GM18870 (cell line): ENCODE measurements at regions not wholly inside any gene's neighbourhood (a gene's known extent, or its start where the extent isn't known, plus 50 kb on each side); places are given as distances from the start of the nearest gene placed in this dataset.
A peak's percentile ranks its signal among the peaks of the same experiment; 100 is the strongest.

Source experiments
- ATAC-seq: cut with Tn5 transposase; IDR thresholded peaks from one replicate; pipeline ENCODE4 v1.9.1; 2021; ENCODE audit warnings: moderate library complexity; ENCODE audit not compliant: unreplicated experiment

DNA sequence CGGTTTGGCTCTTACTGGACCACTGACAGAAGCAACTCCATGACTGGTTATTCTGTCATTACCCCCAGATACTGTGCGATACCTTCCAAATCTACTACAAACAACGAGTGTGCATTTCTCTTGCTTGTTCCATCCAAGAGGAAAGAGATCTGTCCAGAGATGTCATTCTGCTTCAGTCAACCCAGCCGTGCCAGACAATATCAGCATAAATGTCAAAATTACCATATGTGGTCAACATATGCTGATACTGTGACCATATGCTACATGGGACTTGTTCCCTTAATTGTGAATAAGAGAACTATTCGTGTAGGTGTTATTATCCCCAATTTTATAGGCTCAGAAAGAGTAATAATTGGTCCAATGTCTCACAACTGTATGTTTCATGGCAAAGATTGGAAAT is 143.2 kb upstream of the PRSS1 start:
- no peak for ATAC-seq

DNA sequence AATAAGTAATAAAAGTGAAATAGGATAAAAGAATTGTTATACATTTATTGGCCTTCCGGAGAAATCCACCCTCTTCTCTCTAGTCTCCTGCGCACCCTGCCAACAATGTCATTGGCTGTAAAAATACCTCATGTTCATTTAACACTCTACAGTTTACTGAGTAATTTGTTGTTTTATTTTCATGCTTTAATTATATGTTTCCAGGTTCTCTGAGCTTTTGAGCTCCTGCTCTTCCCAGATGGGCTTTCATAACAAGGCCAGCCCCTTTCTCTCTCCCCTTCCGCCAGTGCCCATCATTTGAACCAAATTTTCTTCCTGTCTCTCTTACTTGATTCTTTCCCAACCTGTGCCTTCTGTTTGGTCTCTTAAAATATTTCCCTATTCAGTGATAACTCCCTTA is 144.6 kb upstream of the PRSS1 start:
- ATAC-seq = no peak

DNA sequence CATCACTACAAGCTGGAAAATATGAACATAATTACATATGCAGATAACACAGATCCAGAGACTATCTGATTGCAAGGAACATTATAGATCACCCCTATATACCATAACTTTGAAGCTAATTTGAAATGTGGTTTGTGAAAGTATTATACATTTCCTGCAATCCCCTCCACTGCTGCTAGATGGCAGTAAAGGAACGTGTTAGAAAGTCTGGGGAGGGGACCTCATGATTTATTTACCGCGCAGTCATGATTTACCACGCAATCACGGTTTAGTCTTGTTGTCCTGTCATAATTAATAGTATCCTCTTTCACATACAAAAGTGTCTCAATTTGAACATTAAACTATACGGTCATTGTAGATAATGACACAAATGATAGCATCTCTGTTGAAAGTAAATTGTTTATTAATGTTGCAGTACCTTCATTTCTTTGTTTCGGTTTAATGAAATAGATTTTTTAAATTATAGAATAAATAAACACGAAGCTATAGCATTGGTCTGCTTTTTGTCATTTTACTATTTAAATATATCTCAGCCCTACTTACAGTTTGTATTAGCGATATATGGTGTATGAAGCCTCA is 145.3 kb upstream of the PRSS1 start:
- ATAC-seq = no peak

DNA sequence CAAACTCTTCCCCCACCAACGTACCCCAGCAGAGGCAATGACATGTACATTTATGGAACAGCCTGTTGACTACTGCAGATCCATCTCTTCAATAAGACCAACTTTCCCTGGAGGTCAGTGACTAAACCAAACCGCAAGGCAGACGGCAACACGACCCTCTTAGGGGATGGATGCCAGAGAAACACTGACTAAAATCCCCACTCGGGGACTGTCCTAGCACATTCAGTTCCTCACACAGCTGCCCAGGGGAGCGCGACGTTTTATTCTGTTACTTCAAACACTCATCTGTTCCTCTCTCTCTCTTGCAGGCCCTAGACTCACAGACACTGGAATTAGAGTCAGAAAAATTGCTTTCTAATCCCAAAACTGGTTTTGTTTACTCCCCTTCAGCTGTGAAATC is 146.5 kb upstream of the PRSS1 start:
- ATAC-seq = no peak

DNA sequence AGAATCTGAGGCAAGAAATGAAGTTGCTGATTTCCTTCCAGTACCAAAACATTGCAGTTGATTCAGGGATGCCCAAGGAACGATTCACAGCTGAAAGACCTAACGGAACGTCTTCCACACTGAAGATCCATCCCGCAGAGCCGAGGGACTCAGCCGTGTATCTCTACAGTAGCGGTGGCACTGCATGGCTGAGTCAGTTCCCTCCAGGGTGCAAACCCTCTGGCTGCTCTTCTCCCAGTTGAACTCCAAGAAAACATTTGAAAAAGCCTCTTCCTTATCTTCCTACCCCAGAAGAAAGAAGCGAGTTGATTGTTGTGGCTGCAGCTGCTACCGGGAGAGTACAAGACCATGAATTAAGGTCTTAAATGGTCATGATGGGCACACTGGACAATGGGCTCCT is 147.1 kb upstream of the PRSS1 start:
- no peak for ATAC-seq

DNA sequence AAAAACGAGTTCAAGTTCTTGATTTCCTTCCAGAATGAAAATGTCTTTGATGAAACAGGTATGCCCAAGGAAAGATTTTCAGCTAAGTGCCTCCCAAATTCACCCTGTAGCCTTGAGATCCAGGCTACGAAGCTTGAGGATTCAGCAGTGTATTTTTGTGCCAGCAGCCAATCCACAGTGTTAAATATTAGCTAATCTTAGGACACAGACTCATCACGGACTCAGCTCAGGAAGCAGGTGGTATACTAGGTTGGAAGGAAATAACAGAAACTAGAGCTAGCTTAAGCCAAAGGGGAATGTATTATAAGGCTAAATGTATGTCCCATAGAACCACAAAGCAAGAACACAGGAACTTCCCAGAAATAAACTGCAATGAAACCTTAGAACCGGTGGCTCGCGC is 151.0 kb upstream of the PRSS1 start:
- no peak for ATAC-seq

DNA sequence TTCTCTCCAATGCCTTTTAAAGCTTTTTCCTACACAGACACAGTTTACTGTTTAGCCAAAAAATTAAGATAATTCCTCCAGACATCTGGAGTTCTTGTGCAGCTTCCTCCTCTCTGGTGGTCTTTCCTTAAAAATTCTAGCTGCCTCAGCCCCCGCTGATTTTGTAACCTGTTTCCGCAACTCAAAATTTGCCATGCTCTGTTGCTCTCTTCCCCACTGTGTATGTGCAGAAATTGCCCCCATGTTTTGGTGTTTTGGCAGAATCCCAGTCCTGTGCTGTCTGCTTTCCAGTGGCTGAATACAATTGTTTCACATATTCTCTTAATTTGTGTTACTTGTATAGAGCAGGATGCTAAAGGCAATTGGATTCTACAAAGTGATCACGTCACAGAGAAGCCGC is 151.7 kb upstream of the PRSS1 start:
- no peak for ATAC-seq

DNA sequence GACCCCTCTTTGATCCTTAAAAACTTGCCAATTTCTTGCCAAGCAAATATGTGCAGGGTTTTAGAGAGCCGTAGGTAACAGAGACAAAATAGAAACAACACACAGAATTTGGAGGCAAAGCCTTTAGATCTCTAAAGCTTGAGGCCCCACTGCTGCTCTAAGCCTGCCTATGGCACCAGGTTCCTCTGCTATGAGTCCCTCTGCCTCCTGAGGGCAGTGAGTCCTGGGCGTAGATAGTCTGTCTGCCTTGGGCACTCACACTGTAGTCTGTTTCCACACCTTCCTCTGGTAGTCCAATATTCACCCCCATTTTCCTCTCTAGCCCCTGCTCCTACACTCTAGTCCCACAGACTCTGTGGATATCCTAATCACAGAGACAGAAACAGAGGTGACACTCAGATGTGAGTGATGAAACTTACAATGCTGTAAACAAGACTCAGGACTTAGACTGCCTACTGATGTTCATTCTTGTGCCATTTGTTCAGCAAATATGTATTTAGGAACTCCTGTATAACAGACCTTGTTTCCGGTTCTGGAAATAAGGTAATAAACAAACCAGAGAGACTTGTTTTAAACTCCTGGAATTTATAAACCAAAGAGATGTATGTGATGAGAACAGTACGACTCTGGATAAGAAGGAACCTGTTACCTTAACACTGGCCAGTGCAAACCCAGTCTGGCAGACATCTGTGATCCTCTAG is 153.3 kb upstream of the PRSS1 start:
- ATAC-seq = no peak

DNA sequence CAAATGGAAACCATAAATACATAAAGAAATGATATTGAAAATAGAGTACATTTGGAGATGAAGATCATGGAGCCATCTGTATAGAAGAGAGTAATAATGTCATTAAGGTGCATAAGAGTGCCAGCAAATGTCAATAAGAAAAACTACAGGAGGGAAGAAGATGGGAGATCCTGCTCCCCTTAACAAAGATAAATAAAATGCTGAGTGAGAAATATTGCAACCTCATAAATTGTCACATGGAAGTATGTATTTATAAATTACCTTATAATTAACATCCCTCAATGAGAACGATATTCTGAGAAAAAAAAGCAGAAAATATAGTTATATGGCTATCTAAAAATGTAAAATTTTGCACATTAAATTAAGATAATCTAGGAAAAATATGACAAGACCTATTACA is 155.2 kb upstream of the PRSS1 start:
- ATAC-seq = no peak

DNA sequence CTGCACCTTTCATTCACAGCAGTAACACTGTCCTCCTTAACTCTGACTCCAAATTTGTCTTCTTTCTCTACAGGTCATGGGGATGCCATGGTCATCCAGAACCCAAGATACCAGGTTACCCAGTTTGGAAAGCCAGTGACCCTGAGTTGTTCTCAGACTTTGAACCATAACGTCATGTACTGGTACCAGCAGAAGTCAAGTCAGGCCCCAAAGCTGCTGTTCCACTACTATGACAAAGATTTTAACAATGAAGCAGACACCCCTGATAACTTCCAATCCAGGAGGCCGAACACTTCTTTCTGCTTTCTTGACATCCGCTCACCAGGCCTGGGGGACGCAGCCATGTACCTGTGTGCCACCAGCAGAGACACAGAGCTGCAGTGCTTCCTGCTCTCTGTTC is 156.2 kb upstream of the PRSS1 start:
- no peak for ATAC-seq

DNA sequence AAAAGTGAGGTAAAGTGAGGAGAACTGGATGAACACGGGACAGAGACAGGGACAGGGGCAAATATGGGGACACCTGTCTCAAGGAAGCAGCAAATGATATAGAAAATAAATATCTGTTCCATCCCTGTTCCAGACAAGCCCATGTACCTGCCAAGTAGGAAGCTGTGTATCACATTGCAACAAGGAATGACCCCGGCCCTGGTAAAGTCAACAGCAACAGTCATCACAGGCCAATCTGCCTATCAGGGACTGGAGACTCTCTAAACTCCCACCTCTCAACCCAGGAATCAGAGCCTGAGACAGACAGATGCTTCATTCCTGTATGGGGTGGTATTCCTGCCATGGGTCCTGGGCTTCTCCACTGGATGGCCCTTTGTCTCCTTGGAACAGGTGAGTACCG is 156.6 kb upstream of the PRSS1 start:
- ATAC-seq = no peak

DNA sequence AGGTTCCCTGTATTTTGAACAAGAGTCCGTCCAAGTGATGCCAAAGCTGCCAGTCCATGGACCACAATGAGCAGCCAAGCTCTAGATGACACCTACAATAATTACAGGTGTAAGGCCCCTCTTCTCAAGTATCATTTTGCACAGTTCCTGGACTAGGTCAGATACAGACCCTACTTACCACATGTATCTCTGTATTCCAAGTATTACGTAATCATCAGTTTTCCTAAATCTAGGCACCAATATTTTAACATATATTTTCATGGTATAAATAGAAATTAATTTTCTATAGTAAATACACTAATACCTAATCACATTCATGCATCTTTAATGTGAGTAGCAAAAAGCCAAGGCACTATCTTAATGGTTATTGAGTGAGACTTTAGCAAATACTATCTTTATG is 157.0 kb upstream of the PRSS1 start:
- ATAC-seq = no peak

DNA sequence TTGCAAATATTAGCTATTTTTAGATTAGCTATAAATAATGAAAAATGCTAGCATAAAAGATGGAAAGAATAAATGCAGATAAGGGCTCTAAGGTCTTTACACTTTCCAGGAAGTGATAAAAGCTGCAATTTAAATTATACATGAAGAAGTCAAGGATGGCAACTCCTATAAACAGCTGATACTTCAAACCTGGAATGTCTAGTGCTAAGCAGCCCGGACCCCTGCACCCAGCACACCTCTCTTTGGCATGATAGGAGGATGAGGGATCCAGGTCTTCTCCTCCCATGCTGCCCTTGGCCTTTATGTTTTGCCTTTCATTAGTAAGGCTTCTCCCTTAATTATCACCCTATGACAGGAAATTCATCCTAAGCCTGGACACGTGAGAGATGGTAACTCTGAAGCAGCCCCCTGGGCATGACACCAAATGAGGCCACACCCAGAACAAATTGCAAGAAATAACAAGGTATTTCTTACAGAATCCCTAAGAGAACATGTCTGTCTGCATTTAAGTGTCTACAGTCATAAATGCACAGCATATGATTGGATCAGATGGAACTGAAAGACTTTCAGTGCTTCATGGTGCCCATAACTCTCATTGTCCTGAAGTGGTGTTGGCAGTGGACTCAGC is 158.3 kb upstream of the PRSS1 start:
- no peak for ATAC-seq

DNA sequence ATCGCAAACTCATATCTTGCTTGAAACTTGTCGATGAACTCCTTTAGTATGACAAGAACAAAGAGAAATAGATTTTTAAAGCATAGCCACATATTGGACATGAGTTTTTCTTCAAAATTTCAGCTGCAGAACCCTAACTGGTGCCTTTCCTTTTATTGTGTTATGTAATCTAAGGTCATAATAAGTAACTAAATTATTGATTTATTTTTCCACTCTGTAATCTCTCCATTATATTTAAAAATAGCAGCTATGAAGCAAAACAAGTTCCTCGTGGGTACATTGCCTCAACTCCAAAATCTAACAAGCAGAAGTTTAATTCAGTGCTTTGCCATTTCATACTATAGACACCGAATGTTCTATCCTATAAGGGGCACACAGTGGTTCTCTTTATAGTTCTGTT is 159.2 kb upstream of the PRSS1 start:
- ATAC-seq = no peak

DNA sequence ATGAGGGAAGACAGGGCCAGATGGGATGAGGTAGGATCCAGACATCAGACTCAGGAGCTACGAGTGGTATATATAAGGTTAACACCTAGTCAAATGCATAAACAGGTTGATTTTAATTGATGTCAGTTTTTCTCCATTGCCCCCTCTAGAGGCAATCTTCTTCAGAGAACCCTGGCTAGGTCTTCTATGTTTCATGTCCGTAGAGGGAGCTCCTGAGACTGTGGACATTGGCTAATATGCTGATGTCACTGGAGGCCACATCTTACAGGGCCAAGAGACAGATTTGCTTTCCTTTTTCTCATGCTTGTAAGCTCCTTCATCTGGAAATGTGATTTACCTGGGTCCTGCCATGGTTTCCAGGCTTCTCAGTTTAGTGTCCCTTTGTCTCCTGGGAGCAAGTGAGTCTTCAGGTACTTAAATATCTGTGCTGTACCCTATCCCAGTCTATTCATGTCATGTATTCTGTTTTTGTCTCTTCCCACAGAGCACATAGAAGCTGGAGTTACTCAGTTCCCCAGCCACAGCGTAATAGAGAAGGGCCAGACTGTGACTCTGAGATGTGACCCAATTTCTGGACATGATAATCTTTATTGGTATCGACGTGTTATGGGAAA is 161.6 kb upstream of the PRSS1 start:
- peak; percentile 75 for ATAC-seq

DNA sequence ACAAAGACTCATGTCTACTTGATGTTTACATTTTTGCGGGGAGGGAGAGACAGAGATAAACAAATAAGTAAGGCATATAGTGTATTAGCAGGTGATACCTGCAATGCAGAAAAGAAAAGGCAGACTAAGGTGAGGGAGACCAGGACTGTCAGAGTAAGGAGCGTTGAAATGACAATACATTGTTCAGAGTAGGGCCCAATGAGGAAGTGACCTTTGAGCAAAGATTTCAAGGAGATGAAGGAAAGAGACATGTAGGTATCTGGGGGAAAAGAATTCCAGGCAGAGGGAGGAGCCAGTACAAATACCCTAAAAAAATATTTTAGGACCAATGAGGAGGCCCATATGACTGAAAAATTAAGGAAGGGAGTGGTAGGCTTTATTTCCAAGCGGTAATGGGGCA is 162.7 kb upstream of the PRSS1 start:
- ATAC-seq = no peak

DNA sequence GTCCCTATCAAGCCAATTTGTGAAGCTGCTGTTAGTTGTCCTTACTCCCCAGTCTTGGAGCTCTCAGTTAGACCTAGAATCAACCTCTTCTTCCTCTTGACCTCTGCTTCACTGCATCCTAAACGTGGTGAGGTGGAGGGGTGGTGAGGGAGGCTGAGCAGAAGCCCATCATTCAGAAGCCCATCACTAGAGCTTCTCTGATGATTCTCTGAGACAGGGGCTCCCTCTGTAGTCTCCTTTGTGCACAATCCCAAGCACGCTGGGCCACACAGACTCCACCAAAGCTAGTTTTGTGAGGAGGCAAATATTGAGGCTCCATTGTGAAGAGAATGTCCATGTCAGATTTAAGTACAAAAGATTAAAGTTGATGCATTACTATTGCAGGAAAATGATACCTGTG is 163.8 kb upstream of the PRSS1 start:
- ATAC-seq = no peak

DNA sequence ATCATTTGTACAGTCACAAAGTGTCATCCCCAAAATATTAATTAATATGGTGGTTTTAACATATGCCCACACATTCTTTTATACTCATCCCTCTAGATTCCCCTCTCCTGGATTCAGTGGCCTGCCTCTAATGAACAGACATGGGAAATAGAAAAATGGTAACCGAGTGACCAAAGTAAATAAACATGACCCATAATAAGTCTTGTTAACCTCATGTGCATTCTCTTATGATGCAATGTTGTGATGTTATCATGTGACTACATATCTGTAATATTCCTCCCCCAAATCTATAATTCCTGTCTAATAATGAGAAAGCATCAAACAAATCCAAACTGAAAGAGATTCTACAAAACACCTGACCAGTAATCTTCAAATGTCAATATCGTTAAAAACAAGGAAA is 164.5 kb upstream of the PRSS1 start:
- ATAC-seq = no peak

DNA sequence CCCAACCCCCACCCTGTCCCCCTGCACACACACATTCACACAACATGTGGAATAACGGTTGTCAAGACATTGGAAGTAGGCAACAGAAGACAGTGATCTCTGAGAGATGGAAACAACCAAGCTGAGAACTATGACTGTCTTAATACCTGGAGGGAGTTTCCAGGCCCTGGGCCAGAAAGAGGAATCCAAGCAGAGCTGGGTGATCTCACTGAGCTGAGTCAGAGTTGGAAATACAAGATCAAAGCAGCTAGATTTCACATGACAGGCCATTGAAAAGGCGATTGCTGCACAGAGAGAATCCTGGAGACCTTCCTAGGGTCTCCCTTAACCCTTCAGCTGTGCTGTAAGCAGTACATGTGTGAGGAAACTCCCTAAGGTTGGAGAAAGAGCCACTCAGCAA is 165.8 kb upstream of the PRSS1 start:
- peak; percentile 81 for ATAC-seq

DNA sequence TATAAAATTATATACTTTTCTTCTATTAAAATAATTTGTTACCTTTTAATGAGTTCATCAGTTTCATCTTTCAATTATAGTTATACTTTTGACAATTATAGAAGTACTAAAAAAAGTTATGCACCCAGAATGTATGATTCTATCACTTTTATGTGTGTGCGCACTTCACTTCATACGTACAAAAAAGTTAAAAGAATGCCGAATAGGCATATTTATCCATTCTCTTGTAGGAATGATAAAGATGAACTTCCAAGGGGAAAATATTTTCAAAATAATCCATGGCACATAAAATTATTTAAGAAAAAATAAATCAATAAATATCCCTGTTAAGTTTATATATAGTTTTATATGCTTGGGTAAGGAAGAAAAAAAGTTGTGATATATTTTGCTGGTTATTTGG is 166.9 kb upstream of the PRSS1 start:
- ATAC-seq = no peak

DNA sequence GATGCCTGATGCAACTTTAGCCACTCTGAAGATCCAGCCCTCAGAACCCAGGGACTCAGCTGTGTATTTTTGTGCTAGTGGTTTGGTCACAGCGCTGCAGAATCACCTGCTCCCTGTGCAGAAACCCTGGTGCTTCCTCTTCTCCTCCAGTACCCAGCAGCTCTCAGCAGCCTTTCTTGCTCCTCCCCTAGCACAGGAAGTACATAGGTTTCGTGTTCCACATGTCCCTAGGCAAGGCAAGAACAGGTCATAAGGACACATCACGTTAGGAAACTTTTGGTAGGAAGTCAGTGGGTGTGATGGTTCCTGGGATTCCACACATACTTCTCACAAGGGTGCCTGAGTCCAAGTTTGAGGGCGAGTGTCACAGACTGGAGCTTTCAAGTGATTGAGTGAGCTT is 167.9 kb upstream of the PRSS1 start:
- peak; percentile 49 for ATAC-seq

DNA sequence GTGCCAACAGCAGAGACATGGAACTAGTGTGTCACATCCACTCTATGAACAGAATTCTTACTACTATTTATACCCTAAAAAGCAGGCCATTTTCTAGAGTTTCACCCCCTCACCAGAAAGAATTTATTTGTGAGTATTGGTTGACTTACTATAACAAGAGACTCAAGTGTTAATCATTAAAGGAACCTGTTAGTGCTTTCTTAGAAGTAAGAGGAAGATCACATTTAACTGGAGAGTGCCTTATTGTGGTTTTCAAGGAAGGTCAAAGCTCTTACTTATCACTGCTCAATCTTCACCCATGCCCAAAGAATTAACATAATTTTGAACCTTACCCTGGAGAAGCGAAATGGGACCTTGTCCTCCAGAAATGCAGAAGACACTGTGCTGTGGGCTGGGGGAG is 169.3 kb upstream of the PRSS1 start:
- peak; percentile 27 for ATAC-seq
